ENCODE measurements at regions not wholly inside any gene's neighbourhood (a gene's known extent, or its start where the extent isn't known, plus 50 kb on each side); places are given as distances from the start of the nearest gene placed in this dataset.

DNA sequence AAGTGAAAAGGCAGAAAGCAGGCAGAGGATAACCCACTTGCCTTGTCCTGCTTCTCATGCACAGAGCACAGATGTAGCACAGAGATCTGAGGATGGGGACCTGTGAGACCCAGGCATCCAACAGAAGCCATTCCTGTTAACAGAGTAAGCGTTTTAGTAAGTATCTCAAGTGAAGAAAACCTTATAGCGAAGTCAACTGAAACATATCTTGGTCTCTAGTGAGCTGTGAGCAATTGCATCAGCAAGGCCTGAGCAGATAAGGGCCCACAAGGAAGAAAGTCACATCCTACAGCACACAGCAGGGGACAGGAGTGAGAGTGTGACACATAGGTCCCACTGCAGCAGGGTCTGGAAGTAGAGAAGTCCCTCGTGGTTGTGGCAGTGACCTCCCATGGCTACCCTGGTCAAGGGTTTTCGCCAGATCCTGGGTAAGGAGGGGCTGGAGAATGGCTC lies 248.7 kb upstream of the TNP1 start:
- Histone ChIP-seq H3K36me3 (ENCODE audit: insufficient read depth, low read length) (no peaks in the 10 kb centered on the region), H3K9me3 (ENCODE audit: low read length) (no peaks in the 10 kb centered on the region), H3K27ac (ENCODE audit: low read depth, low read length, poor library complexity, severe bottlenecking) (no peak overlapping the region), H3K79me2 (ENCODE audit: insufficient read depth, low read depth, low read length) (no peaks in the 10 kb centered on the region), H4K20me1 (ENCODE audit: insufficient read depth, low read length) (no peaks in the 10 kb centered on the region), H3K4me3 (ENCODE audit: low read depth, low read length, poor library complexity, severe bottlenecking) (no peak overlapping the region), H3K9me2 (ENCODE audit: insufficient read depth, low read length) (no peaks in the 10 kb centered on the region), H3K4me2 (ENCODE audit: low read length) (no peak overlapping the region), H3K4me1 (ENCODE audit: insufficient read depth, low read length, poor library complexity, severe bottlenecking) (no peaks in the 10 kb centered on the region), H2AFZ (ENCODE audit: low read length) (no peak overlapping the region)
- no peak for DNase-seq (ENCODE audit: low spot score)
- no TSS peak for BruUV-seq (replicated peaks)
- ChIA-PET POLR2A (no interaction called here), CTCF (ENCODE audit: unreplicated experiment) (no interaction called here)
- intact Hi-C loops (cut with micrococcal nuclease; ENCODE audit: unreplicated experiment), result no loop called here
- TF ChIP-seq EZH2phosphoT487 (IDR thresholded peaks at IDR 0.05; ENCODE audit: borderline replicate concordance, low read depth, low read length), result no peak
- TF ChIP-seq, protein P1, sequence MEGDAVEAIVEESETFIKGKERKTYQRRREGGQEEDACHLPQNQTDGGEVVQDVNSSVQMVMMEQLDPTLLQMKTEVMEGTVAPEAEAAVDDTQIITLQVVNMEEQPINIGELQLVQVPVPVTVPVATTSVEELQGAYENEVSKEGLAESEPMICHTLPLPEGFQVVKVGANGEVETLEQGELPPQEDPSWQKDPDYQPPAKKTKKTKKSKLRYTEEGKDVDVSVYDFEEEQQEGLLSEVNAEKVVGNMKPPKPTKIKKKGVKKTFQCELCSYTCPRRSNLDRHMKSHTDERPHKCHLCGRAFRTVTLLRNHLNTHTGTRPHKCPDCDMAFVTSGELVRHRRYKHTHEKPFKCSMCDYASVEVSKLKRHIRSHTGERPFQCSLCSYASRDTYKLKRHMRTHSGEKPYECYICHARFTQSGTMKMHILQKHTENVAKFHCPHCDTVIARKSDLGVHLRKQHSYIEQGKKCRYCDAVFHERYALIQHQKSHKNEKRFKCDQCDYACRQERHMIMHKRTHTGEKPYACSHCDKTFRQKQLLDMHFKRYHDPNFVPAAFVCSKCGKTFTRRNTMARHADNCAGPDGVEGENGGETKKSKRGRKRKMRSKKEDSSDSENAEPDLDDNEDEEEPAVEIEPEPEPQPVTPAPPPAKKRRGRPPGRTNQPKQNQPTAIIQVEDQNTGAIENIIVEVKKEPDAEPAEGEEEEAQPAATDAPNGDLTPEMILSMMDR (conservative IDR thresholded peaks at IDR 0.05; ENCODE audit: low read length), result no peak

DNA sequence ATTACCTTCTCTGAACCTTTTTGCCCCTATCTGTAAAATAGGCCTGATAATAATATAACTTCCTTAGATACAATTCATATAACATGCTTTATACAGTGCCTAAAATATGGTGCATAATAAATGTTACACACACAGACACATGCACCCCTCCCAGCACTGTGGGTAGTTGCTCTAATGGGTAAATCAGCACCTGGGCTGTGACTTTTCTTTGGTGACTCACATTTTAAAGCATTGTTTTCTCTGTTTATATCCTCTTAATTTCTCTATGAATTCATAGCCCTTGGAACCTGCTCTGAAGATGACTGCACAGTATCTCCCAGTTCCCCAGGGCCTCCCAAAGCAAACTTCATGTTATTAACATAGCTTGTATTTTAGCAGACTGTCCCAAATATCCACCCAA lies 248.2 kb upstream of the TNP1 start:
- Histone ChIP-seq H4K20me1 (ENCODE audit: insufficient read depth, low read length) (no peaks in the 10 kb centered on the region), H3K4me3 (ENCODE audit: low read depth, low read length, poor library complexity, severe bottlenecking) (no peak overlapping the region), H3K9me2 (ENCODE audit: insufficient read depth, low read length) (no peaks in the 10 kb centered on the region), H3K27ac (ENCODE audit: low read depth, low read length, poor library complexity, severe bottlenecking) (no peak overlapping the region), H3K4me1 (ENCODE audit: insufficient read depth, low read length, poor library complexity, severe bottlenecking) (no peaks in the 10 kb centered on the region), H3K36me3 (ENCODE audit: insufficient read depth, low read length) (no peaks in the 10 kb centered on the region), H3K79me2 (ENCODE audit: insufficient read depth, low read depth, low read length) (no peaks in the 10 kb centered on the region), H3K4me2 (ENCODE audit: low read length) (no peak overlapping the region), H3K9me3 (ENCODE audit: low read length) (no peaks in the 10 kb centered on the region), H2AFZ (ENCODE audit: low read length) (no peak overlapping the region)
- intact Hi-C loops (cut with micrococcal nuclease; ENCODE audit: unreplicated experiment), result no loop called here
- ChIA-PET POLR2A (interaction anchor here (0.6 kb wide), 1 partner anchor 26 kb away, joined by 3 read pairs; no protein-coding TSS in a partner anchor), CTCF (ENCODE audit: unreplicated experiment) (no interaction called here)
- BruUV-seq (replicated peaks), result no TSS peak
- DNase-seq (ENCODE audit: low spot score), result no peak
- TF ChIP-seq, protein P1 (conservative IDR thresholded peaks at IDR 0.05; ENCODE audit: low read length), result no peak
- no peak for TF ChIP-seq EZH2phosphoT487 (IDR thresholded peaks at IDR 0.05; ENCODE audit: borderline replicate concordance, low read depth, low read length)

DNA sequence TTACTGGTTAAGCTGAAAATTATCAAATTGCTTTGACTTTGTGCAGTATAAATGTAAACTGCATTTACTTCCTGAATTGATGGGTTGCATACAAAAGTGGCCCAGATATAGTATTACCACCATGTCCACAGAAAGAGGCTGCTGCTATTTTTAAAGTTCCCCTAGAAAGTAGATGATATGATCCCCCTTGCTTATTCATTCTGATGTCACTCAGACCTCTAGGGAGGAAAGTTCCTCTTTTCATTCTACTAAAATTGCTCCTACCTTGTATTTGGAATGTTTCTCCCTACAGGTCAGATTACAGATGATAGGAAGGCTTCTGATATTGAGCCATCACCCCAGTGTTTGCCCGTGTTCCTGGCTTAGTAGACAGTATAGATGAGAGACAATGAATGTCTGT lies 247.6 kb upstream of the TNP1 start:
- DNase-seq (ENCODE audit: low spot score), result no peak
- Histone ChIP-seq H3K4me2 (ENCODE audit: low read length) (no peak overlapping the region), H3K9me3 (ENCODE audit: low read length) (no peaks in the 10 kb centered on the region), H2AFZ (ENCODE audit: low read length) (no peak overlapping the region), H3K79me2 (ENCODE audit: insufficient read depth, low read depth, low read length) (no peaks in the 10 kb centered on the region), H3K27ac (ENCODE audit: low read depth, low read length, poor library complexity, severe bottlenecking) (no peak overlapping the region), H3K4me1 (ENCODE audit: insufficient read depth, low read length, poor library complexity, severe bottlenecking) (no peaks in the 10 kb centered on the region), H3K9me2 (ENCODE audit: insufficient read depth, low read length) (no peaks in the 10 kb centered on the region), H3K4me3 (ENCODE audit: low read depth, low read length, poor library complexity, severe bottlenecking) (no peak overlapping the region), H3K36me3 (ENCODE audit: insufficient read depth, low read length) (no peaks in the 10 kb centered on the region), H4K20me1 (ENCODE audit: insufficient read depth, low read length) (no peaks in the 10 kb centered on the region)
- POLR2A ChIA-PET, result no interaction called here
- intact Hi-C loops (cut with micrococcal nuclease; ENCODE audit: unreplicated experiment), result no loop called here
- no TSS peak for BruUV-seq (replicated peaks)
- TF ChIP-seq, protein P1 (conservative IDR thresholded peaks at IDR 0.05; ENCODE audit: low read length), result no peak
- no peak for TF ChIP-seq EZH2phosphoT487 (IDR thresholded peaks at IDR 0.05; ENCODE audit: borderline replicate concordance, low read depth, low read length)
- CTCF ChIA-PET (ENCODE audit: unreplicated experiment), result no interaction called here
